ENCODE measurements at regions not wholly inside any gene's neighbourhood (a gene's known extent, or its start where the extent isn't known, plus 50 kb on each side); places are given as distances from the start of the nearest gene placed in this dataset.
A peak's percentile ranks its signal among the peaks of the same experiment; 100 is the strongest.

- Histone ChIP-seq H3K9me3 (ENCODE audit: low read length) (no peaks in the 10 kb centered on the region), H4K20me1 (ENCODE audit: insufficient read depth) (no peaks in the 10 kb centered on the region), H3F3A (ENCODE audit: insufficient read depth, low read length, poor library complexity, severe bottlenecking) (peaks cover 5% of the 10 kb centered on the region), H3K27ac (ENCODE audit: low read length) (no peak overlapping the region), H3K9ac (ENCODE audit: low read length) (no peak overlapping the region), H3K27me3 (ENCODE audit: insufficient read depth, low read depth, low read length) (no peaks in the 10 kb centered on the region), H3K36me3 (ENCODE audit: insufficient read depth, low read length) (no peaks in the 10 kb centered on the region), H3K4me3 (ENCODE audit: low read length) (no peak overlapping the region), H3K9me2 (ENCODE audit: insufficient read depth, low read length) (no peaks in the 10 kb centered on the region), H2AFZ (ENCODE audit: low read depth, low read length) (no peak overlapping the region), H3K79me2 (replicated peaks; ENCODE audit: insufficient read depth, low read length) (no peaks in the 10 kb centered on the region), H3K4me2 (ENCODE audit: low read length) (no peak overlapping the region)
- TF ChIP-seq EP300 (conservative IDR thresholded peaks at IDR 0.05; ENCODE audit: poor library complexity, severe bottlenecking), result no peak
- TF ChIP-seq SMC3 (conservative IDR thresholded peaks at IDR 0.05; ENCODE audit: poor library complexity), result no peak
- no peak for TF ChIP-seq REST (IDR thresholded peaks at IDR 0.05; ENCODE audit: borderline replicate concordance)
- TF ChIP-seq RAD21 (conservative IDR thresholded peaks at IDR 0.05), result no peak
- TF ChIP-seq POLR2AphosphoS5 (IDR thresholded peaks at IDR 0.05), result no peak
- no peak for TF ChIP-seq CTCF (IDR thresholded peaks at IDR 0.05; ENCODE audit: poor library complexity, severe bottlenecking)
- TF ChIP-seq TAF1 (IDR thresholded peaks at IDR 0.05; ENCODE audit: low read depth), result no peak
- TF ChIP-seq MXI1 (conservative IDR thresholded peaks at IDR 0.05; ENCODE audit: poor library complexity, severe bottlenecking), result no peak
- no peak for TF ChIP-seq EZH2 (IDR thresholded peaks at IDR 0.05; ENCODE audit: borderline replicate concordance, insufficient read depth, low read length, poor library complexity, severe bottlenecking)
Measured at GRCh38 chr15:62878070-62878469, 164.5 kb upstream of the TPM1 start.

GRCh38 chr15:62879770-62880169, 162.8 kb upstream of the TPM1 start:
- peak overlapping the region; percentile 46 for H3K4me3 ChIP-seq (ENCODE audit: low read length)

More at GRCh38 chr15:62879770-62880169, 162.8 kb upstream of the TPM1 start:
- H3K9ac ChIP-seq (ENCODE audit: low read length), result no peak overlapping the region
- no peaks in the 10 kb centered on the region for H4K20me1 ChIP-seq (ENCODE audit: insufficient read depth)
- H3K9me2 ChIP-seq (ENCODE audit: insufficient read depth, low read length), result no peaks in the 10 kb centered on the region
- peak; percentile 16 for TF ChIP-seq MXI1 (conservative IDR thresholded peaks at IDR 0.05; ENCODE audit: poor library complexity, severe bottlenecking)
- no peak for TF ChIP-seq REST (IDR thresholded peaks at IDR 0.05; ENCODE audit: borderline replicate concordance)
- peak; percentile 95 for TF ChIP-seq EP300 (conservative IDR thresholded peaks at IDR 0.05; ENCODE audit: poor library complexity, severe bottlenecking)
- TF ChIP-seq POLR2AphosphoS5 (IDR thresholded peaks at IDR 0.05), result peak; percentile 71
- TF ChIP-seq SMC3 (conservative IDR thresholded peaks at IDR 0.05; ENCODE audit: poor library complexity), result peak; percentile 31
- H3K27me3 ChIP-seq (ENCODE audit: insufficient read depth, low read depth, low read length), result no peaks in the 10 kb centered on the region
- H3F3A ChIP-seq (ENCODE audit: insufficient read depth, low read length, poor library complexity, severe bottlenecking), result peaks cover 5% of the 10 kb centered on the region
- peak overlapping the region; percentile 38 for H3K4me2 ChIP-seq (ENCODE audit: low read length)
- H2AFZ ChIP-seq (ENCODE audit: low read depth, low read length), result no peak overlapping the region
- H3K79me2 ChIP-seq (replicated peaks; ENCODE audit: insufficient read depth, low read length), result no peaks in the 10 kb centered on the region
- no peaks in the 10 kb centered on the region for H3K9me3 ChIP-seq (ENCODE audit: low read length)
- no peaks in the 10 kb centered on the region for H3K36me3 ChIP-seq (ENCODE audit: insufficient read depth, low read length)
- H3K27ac ChIP-seq (ENCODE audit: low read length), result peak overlapping the region; percentile 77
